T-helper 1 cell treated with Interleukin-12 subunit alpha and Interleukin-12 subunit beta and Interleukin-4 antibody, amounts not matched to agents 30 μg/mL and 1 μg/mL, for 36 hours (primary cell): ENCODE measurements at regions not wholly inside any gene's neighbourhood (a gene's known extent, or its start where the extent isn't known, plus 50 kb on each side); places are given as distances from the start of the nearest gene placed in this dataset.

ENCODE experiments used
- H3K27ac Mint-ChIP-seq: one replicate; pipeline ENCODE4 v1.8.0; 2021; ENCODE audit warnings: mild to moderate bottlenecking, mixed read lengths
- H3K27me3 Mint-ChIP-seq: one replicate; pipeline ENCODE4 v1.8.0; 2021; ENCODE audit warnings: low read depth, mixed read lengths
- H3K36me3 Mint-ChIP-seq: one replicate; pipeline ENCODE4 v1.8.0; 2021; ENCODE audit warnings: low read depth, mixed read lengths
- H3K4me1 Mint-ChIP-seq: one replicate; pipeline ENCODE4 v1.8.0; 2021; ENCODE audit warnings: low read depth, mixed read lengths
- H3K4me3 Mint-ChIP-seq: one replicate; pipeline ENCODE4 v1.8.0; 2021; ENCODE audit warnings: mild to moderate bottlenecking, moderate library complexity, mixed read lengths
- H3K9me3 Mint-ChIP-seq: one replicate; pipeline ENCODE4 v1.8.0; 2021; ENCODE audit warnings: mixed read lengths

GRCh38 chr5:35487233-35488025, 130.2 kb upstream of the SPEF2 start:
- no peaks in the 10 kb centered on the region for H3K4me1 Mint-ChIP-seq
- H3K9me3 Mint-ChIP-seq, result no peaks in the 10 kb centered on the region
- peaks cover 22% of the 10 kb centered on the region for H3K27me3 Mint-ChIP-seq
- H3K4me3 Mint-ChIP-seq, result no peak overlapping the region
- H3K27ac Mint-ChIP-seq, result no peak overlapping the region
- H3K36me3 Mint-ChIP-seq, result no peaks in the 10 kb centered on the region

GRCh38 chr5:35485487-35485886, 132.2 kb upstream of the SPEF2 start:
- H3K4me1 Mint-ChIP-seq, result no peaks in the 10 kb centered on the region
- H3K27me3 Mint-ChIP-seq, result peaks cover 16% of the 10 kb centered on the region
- peaks cover 1% of the 10 kb centered on the region for H3K36me3 Mint-ChIP-seq
- H3K9me3 Mint-ChIP-seq, result no peaks in the 10 kb centered on the region
- H3K4me3 Mint-ChIP-seq, result no peak overlapping the region
- no peak overlapping the region for H3K27ac Mint-ChIP-seq

GRCh38 chr5:35484241-35484640, 133.4 kb upstream of the SPEF2 start:
- H3K27me3 Mint-ChIP-seq, result peaks cover 7% of the 10 kb centered on the region
- H3K9me3 Mint-ChIP-seq, result peaks cover 6% of the 10 kb centered on the region
- H3K4me3 Mint-ChIP-seq, result no peak overlapping the region
- H3K27ac Mint-ChIP-seq, result no peak overlapping the region
- H3K36me3 Mint-ChIP-seq, result peaks cover 5% of the 10 kb centered on the region
- peaks cover 7% of the 10 kb centered on the region for H3K4me1 Mint-ChIP-seq

GRCh38 chr5:35483780-35484179, 133.9 kb upstream of the SPEF2 start:
- H3K36me3 Mint-ChIP-seq, result peaks cover 9% of the 10 kb centered on the region
- H3K4me1 Mint-ChIP-seq, result peaks cover 11% of the 10 kb centered on the region
- H3K4me3 Mint-ChIP-seq, result no peak overlapping the region
- no peak overlapping the region for H3K27ac Mint-ChIP-seq
- peaks cover 10% of the 10 kb centered on the region for H3K9me3 Mint-ChIP-seq
- H3K27me3 Mint-ChIP-seq, result peaks cover 7% of the 10 kb centered on the region

- H3K27me3 Mint-ChIP-seq, result peaks cover 7% of the 10 kb centered on the region
- no peak overlapping the region for H3K27ac Mint-ChIP-seq
- H3K36me3 Mint-ChIP-seq, result peaks cover 9% of the 10 kb centered on the region
Measured at GRCh38 chr5:35483191-35483590, 134.5 kb upstream of the SPEF2 start.

GRCh38 chr5:35482167-35482755, 135.4 kb upstream of the SPEF2 start:
- H3K4me1 Mint-ChIP-seq, result peaks cover 11% of the 10 kb centered on the region
- H3K9me3 Mint-ChIP-seq, result peaks cover 10% of the 10 kb centered on the region
- H3K36me3 Mint-ChIP-seq, result peaks cover 9% of the 10 kb centered on the region
- H3K4me3 Mint-ChIP-seq, result no peak overlapping the region
- H3K27ac Mint-ChIP-seq, result no peak overlapping the region
- H3K27me3 Mint-ChIP-seq, result no peaks in the 10 kb centered on the region

More at GRCh38 chr5:35483191-35483590, 134.5 kb upstream of the SPEF2 start:
- Mint-ChIP-seq H3K9me3 (peaks cover 10% of the 10 kb centered on the region), H3K4me1 (peaks cover 11% of the 10 kb centered on the region), H3K4me3 (no peak overlapping the region)

- Mint-ChIP-seq H3K27me3 (no peaks in the 10 kb centered on the region), H3K9me3 (peaks cover 10% of the 10 kb centered on the region), H3K4me3 (peak overlapping the region; percentile 66), H3K36me3 (peaks cover 10% of the 10 kb centered on the region), H3K27ac (peak overlapping the region; percentile 89), H3K4me1 (peaks cover 11% of the 10 kb centered on the region)
Measured at GRCh38 chr5:35478856-35479682, 138.6 kb upstream of the SPEF2 start.

- H3K27ac Mint-ChIP-seq, result no peak overlapping the region
- H3K9me3 Mint-ChIP-seq, result peaks cover 10% of the 10 kb centered on the region
- no peaks in the 10 kb centered on the region for H3K27me3 Mint-ChIP-seq
- no peak overlapping the region for H3K4me3 Mint-ChIP-seq
- peaks cover 10% of the 10 kb centered on the region for H3K36me3 Mint-ChIP-seq
- peaks cover 11% of the 10 kb centered on the region for H3K4me1 Mint-ChIP-seq
Measured at GRCh38 chr5:35477911-35478310, 139.8 kb upstream of the SPEF2 start.

GRCh38 chr5:35477321-35477720, 140.3 kb upstream of the SPEF2 start:
- no peak overlapping the region for H3K4me3 Mint-ChIP-seq
- no peaks in the 10 kb centered on the region for H3K27me3 Mint-ChIP-seq
- H3K9me3 Mint-ChIP-seq, result peaks cover 10% of the 10 kb centered on the region
- H3K4me1 Mint-ChIP-seq, result peaks cover 11% of the 10 kb centered on the region
- H3K27ac Mint-ChIP-seq, result no peak overlapping the region
- peaks cover 10% of the 10 kb centered on the region for H3K36me3 Mint-ChIP-seq

- Mint-ChIP-seq H3K4me3 (no peak overlapping the region), H3K9me3 (peaks cover 10% of the 10 kb centered on the region), H3K4me1 (peaks cover 11% of the 10 kb centered on the region), H3K27me3 (no peaks in the 10 kb centered on the region), H3K27ac (no peak overlapping the region), H3K36me3 (peaks cover 10% of the 10 kb centered on the region)
Measured at GRCh38 chr5:35476797-35477196, 140.9 kb upstream of the SPEF2 start.

- Mint-ChIP-seq H3K27me3 (no peaks in the 10 kb centered on the region), H3K27ac (no peak overlapping the region), H3K9me3 (peaks cover 10% of the 10 kb centered on the region), H3K4me3 (no peak overlapping the region), H3K4me1 (peaks cover 11% of the 10 kb centered on the region), H3K36me3 (peaks cover 10% of the 10 kb centered on the region)
Measured at GRCh38 chr5:35476036-35476435, 141.6 kb upstream of the SPEF2 start.

- H3K27ac Mint-ChIP-seq, result no peak overlapping the region
- no peak overlapping the region for H3K4me3 Mint-ChIP-seq
- H3K27me3 Mint-ChIP-seq, result no peaks in the 10 kb centered on the region
- H3K4me1 Mint-ChIP-seq, result peaks cover 2% of the 10 kb centered on the region
- peaks cover 2% of the 10 kb centered on the region for H3K36me3 Mint-ChIP-seq
- no peaks in the 10 kb centered on the region for H3K9me3 Mint-ChIP-seq
Measured at GRCh38 chr5:35473589-35473988, 144.1 kb upstream of the SPEF2 start.

- Mint-ChIP-seq H3K4me1 (peaks cover 2% of the 10 kb centered on the region), H3K36me3 (no peaks in the 10 kb centered on the region), H3K27ac (no peak overlapping the region), H3K9me3 (no peaks in the 10 kb centered on the region), H3K4me3 (no peak overlapping the region), H3K27me3 (no peaks in the 10 kb centered on the region)
Measured at GRCh38 chr5:35470866-35471265, 146.8 kb upstream of the SPEF2 start.

- no peaks in the 10 kb centered on the region for H3K36me3 Mint-ChIP-seq
- no peaks in the 10 kb centered on the region for H3K9me3 Mint-ChIP-seq
- no peaks in the 10 kb centered on the region for H3K27me3 Mint-ChIP-seq
- no peak overlapping the region for H3K4me3 Mint-ChIP-seq
- peaks cover 2% of the 10 kb centered on the region for H3K4me1 Mint-ChIP-seq
- no peak overlapping the region for H3K27ac Mint-ChIP-seq
Measured at GRCh38 chr5:35468811-35469210, 148.9 kb upstream of the SPEF2 start.
